ENCODE measurements at regions not wholly inside any gene's neighbourhood (a gene's known extent, or its start where the extent isn't known, plus 50 kb on each side); places are given as distances from the start of the nearest gene placed in this dataset.

DNA sequence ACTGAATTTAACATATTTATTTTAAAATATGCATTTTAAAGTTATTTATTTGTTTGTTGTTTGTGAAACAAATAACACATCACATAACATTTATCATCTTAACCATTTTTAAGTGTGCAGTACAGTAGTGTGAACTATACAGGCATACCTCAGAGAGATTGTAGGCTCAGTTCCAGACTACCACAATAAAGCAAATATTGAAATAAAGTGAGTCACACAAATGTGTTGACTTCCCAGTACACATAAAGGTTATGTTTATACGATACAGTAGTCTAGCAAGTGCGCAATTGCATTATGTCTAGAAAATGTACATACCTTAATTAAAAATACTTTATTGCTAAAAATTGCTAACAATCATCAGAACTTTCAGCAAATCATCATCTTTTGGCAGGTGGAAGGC lies 739.4 kb upstream of the ADGRL4 start:
- Histone ChIP-seq H4K20me1 (replicated peaks in 1 of 2; ENCODE audit: control insufficient read depth in 1 of 2, insufficient read depth in 2 of 2, low read length in 2 of 2) (no peaks in the 10 kb centered on the region), H3K27ac (ENCODE audit: low read depth, low read length) (no peak overlapping the region), H2BK20ac (ENCODE audit: low read length) (no peak overlapping the region), H2BK120ac (replicated peaks; ENCODE audit: low read depth, low read length) (no peak overlapping the region), H4K91ac (replicated peaks; ENCODE audit: insufficient read length, low read length) (no peak overlapping the region), H4K5ac (ENCODE audit: insufficient read length, low read depth, low read length) (no peak overlapping the region), H3K79me1 (ENCODE audit: low read depth, low read length) (no peaks in the 10 kb centered on the region), H3K4me1 (replicated peaks in 1 of 4; ENCODE audit: control insufficient read depth in 3 of 4, insufficient read depth in 4 of 4, low read length in 3 of 4) (no peaks in the 10 kb centered on the region), H3K56ac (replicated peaks; ENCODE audit: insufficient read length, low read depth, low read length) (no peak overlapping the region), H2AFZ (ENCODE audit: low read length) (no peak overlapping the region), H3K9ac (replicated peaks in 1 of 4; ENCODE audit: extremely low read depth in 1 of 4, low read depth in 3 of 4, low read length in 3 of 4) (no peak overlapping the region), H3K27me3 (replicated peaks in 1 of 4; ENCODE audit: control insufficient read depth in 3 of 4, extremely low read depth in 1 of 4, insufficient read depth in 3 of 4, low read length in 3 of 4) (no peaks in the 10 kb centered on the region), H3K18ac (ENCODE audit: extremely low read depth, low read length) (no peak overlapping the region), H3K14ac (ENCODE audit: insufficient read length) (no peak overlapping the region), H3K9me3 (ENCODE audit: insufficient read depth in 2 of 2, low read depth in 1 of 2, low read length in 1 of 2) (no peaks in the 10 kb centered on the region), H3K4me3 (ENCODE audit: extremely low read depth in 1 of 4, insufficient read depth in 2 of 4, low read depth in 3 of 4, low read length in 4 of 4) (no peak overlapping the region), H4K8ac (ENCODE audit: extremely low read depth, insufficient read depth, low read length) (no peak overlapping the region), H2BK12ac (ENCODE audit: low read depth, low read length) (no peak overlapping the region), H2BK5ac (ENCODE audit: low read depth, low read length) (no peak overlapping the region), H3K36me3 (ENCODE audit: control insufficient read depth in 2 of 4, insufficient read depth in 4 of 4, low read length in 3 of 4) (no peaks in the 10 kb centered on the region), H2BK15ac (ENCODE audit: low read length) (no peak overlapping the region), H2AK5ac (ENCODE audit: low read depth, low read length) (no peak overlapping the region), H3K4me2 (ENCODE audit: insufficient read depth in 1 of 2, low read depth in 2 of 2, low read length in 2 of 2) (no peak overlapping the region), H3K23ac (ENCODE audit: insufficient read length) (no peak overlapping the region), H3K23me2 (ENCODE audit: low read depth, low read length) (peaks cover 2% of the 10 kb centered on the region; the same call in 1 of the 2 replicates), H3K4ac (replicated peaks; ENCODE audit: insufficient read length, low read depth, low read length) (no peak overlapping the region), H3K79me2 (ENCODE audit: control insufficient read depth in 1 of 2, insufficient read depth in 2 of 2, low read length in 2 of 2) (no peaks in the 10 kb centered on the region)
- ChIA-PET POLR2A (ENCODE audit: partially characterized antibody) (no interaction called here), CTCF (ENCODE audit: partially characterized antibody) (no interaction called here)
- DNase-seq (ENCODE audit: low read depth in 1 of 2, low spot score in 2 of 2) (no peak), FAIRE-seq (no peak)
- TF ChIP-seq SRF (IDR thresholded peaks at IDR 0.05; ENCODE audit: low read depth, low read length) (no peak), RNF2 (IDR thresholded peaks at IDR 0.05; ENCODE audit: borderline replicate concordance, low read depth, low read length, missing control alignments, poor library complexity, severe bottlenecking) (no peak), RFX5 (IDR thresholded peaks at IDR 0.05; ENCODE audit: borderline replicate concordance, low read depth, low read length) (no peak), EGR1 (IDR thresholded peaks at IDR 0.05; ENCODE audit: borderline replicate concordance, low read depth, low read length) (no peak), YY1 (IDR thresholded peaks at IDR 0.05; ENCODE audit: low read depth, low read length) (no peak), RAD21 (IDR thresholded peaks at IDR 0.05 in 1 of 2, conservative IDR thresholded peaks at IDR 0.05 in 1 of 2; ENCODE audit: low read depth in 2 of 2, low read length in 2 of 2) (no peak), CREB1 (IDR thresholded peaks at IDR 0.05) (no peak), SIX5 (IDR thresholded peaks at IDR 0.05; ENCODE audit: low read depth, low read length) (no peak), HDAC2 (IDR thresholded peaks at IDR 0.05; ENCODE audit: borderline replicate concordance in 1 of 2, low read depth in 2 of 2, low read length in 2 of 2) (no peak), TBP (IDR thresholded peaks at IDR 0.05; ENCODE audit: low read depth, low read length) (no peak), BACH1 (IDR thresholded peaks at IDR 0.05; ENCODE audit: low read length) (no peak), RBBP5 (IDR thresholded peaks at IDR 0.05; ENCODE audit: borderline replicate concordance, low read depth, low read length) (no peak), POU5F1 (IDR thresholded peaks at IDR 0.05; ENCODE audit: low read depth, low read length) (no peak), SIN3A (conservative IDR thresholded peaks at IDR 0.05 in 1 of 2, IDR thresholded peaks at IDR 0.05 in 1 of 2; ENCODE audit: low read depth in 1 of 2, low read length in 2 of 2) (no peak)
- 97% methylated on average over 2 of the region's 2 CpGs; no CpG with 5 or more reads in 1 of the 2 experiments for WGBS, 2 experiments (ENCODE audit: extremely low coverage in 1 of 2, insufficient coverage in 1 of 2, insufficient read length in 1 of 2, insufficient replicate concordance in 2 of 2, low coverage in 1 of 2, low lambda C conversion rate in 2 of 2, missing lambda C conversion rate in 1 of 2)

All from H1 (cell line).